ENCODE measurements at regions not wholly inside any gene's neighbourhood (a gene's known extent, or its start where the extent isn't known, plus 50 kb on each side); places are given as distances from the start of the nearest gene placed in this dataset.

- DNase-seq (ENCODE audit: low spot score): no peak
These were observed 69.1 kb upstream of the GADD45A start for GRCh38 chr1:67615886-67616285.

GRCh38 chr1:67616394-67616985, 68.5 kb upstream of the GADD45A start:
- no peak for DNase-seq (ENCODE audit: low spot score)

- DNase-seq (ENCODE audit: low spot score): no peak
These were observed 66.5 kb upstream of the GADD45A start for GRCh38 chr1:67618285-67619018.

GRCh38 chr1:67619080-67619479, 65.9 kb upstream of the GADD45A start:
- DNase-seq (ENCODE audit: low spot score): no peak

GRCh38 chr1:67623906-67624305, 61.1 kb upstream of the GADD45A start:
- DNase-seq (ENCODE audit: low spot score): no peak

- DNase-seq (ENCODE audit: low spot score): no peak
These were observed 60.3 kb upstream of the GADD45A start for GRCh38 chr1:67624680-67625079.

- DNase-seq (ENCODE audit: low spot score): no peak
These were observed 58.7 kb upstream of the GADD45A start for GRCh38 chr1:67626090-67626860.

- no peak for DNase-seq (ENCODE audit: low spot score)
These were observed 58.2 kb upstream of the GADD45A start for GRCh38 chr1:67626861-67627235.

GRCh38 chr1:67627336-67627735, 57.7 kb upstream of the GADD45A start:
- no peak for DNase-seq (ENCODE audit: low spot score)

- no peak for DNase-seq (ENCODE audit: low spot score)
These were observed 57.1 kb upstream of the GADD45A start for GRCh38 chr1:67627906-67628305.

GRCh38 chr1:67629370-67630075, 55.5 kb upstream of the GADD45A start:
- no peak for DNase-seq (ENCODE audit: low spot score)

- no peak for DNase-seq (ENCODE audit: low spot score)
These were observed 54.5 kb upstream of the GADD45A start for GRCh38 chr1:67630438-67631045.

GRCh38 chr1:67632356-67632755, 52.6 kb upstream of the GADD45A start:
- DNase-seq (ENCODE audit: low spot score): no peak

- no peak for DNase-seq (ENCODE audit: low spot score)
These were observed 52.0 kb upstream of the GADD45A start for GRCh38 chr1:67632811-67633655.

- DNase-seq (ENCODE audit: low spot score): no peak
These were observed 50.5 kb upstream of the GADD45A start for GRCh38 chr1:67634396-67634935.

- no peak for DNase-seq (ENCODE audit: low spot score)
These were observed 49.8 kb upstream of the GADD45A start for GRCh38 chr1:67635055-67635809.

Measured in iPS-NIHi11 (cell line).